HEK293 (cell line): ENCODE measurements at regions not wholly inside any gene's neighbourhood (a gene's known extent, or its start where the extent isn't known, plus 50 kb on each side); places are given as distances from the start of the nearest gene placed in this dataset.

ENCODE experiments used
- BCL11A ChIP-seq: fragments of 450-650 bp; formaldehyde crosslinking; IDR thresholded peaks from 2 replicates; pipeline ENCODE4 v1.5.1; 2016; ENCODE audit warnings: low read depth, missing biosample characterization, missing genetic modification characterization
- EGR2 ChIP-seq: fragments of 450-650 bp; formaldehyde crosslinking; IDR thresholded peaks from 2 replicates; pipeline ENCODE4 v1.5.1; 2016; ENCODE audit warnings: low read depth, missing biosample characterization, missing genetic modification characterization
- FEZF1 ChIP-seq: fragments of 450-650 bp; formaldehyde crosslinking; IDR thresholded peaks from 2 replicates; pipeline ENCODE4 v1.5.1; 2016; ENCODE audit warnings: missing biosample characterization, missing genetic modification characterization
- GFI1B ChIP-seq: fragments of 450-650 bp; formaldehyde crosslinking; IDR thresholded peaks from 2 replicates; pipeline ENCODE4 v1.5.1; 2016; ENCODE audit warnings: missing biosample characterization, missing genetic modification characterization
- GLI2 ChIP-seq: fragments of 450-650 bp; formaldehyde crosslinking; IDR thresholded peaks from 2 replicates; pipeline ENCODE4; 2017; ENCODE audit warnings: missing biosample characterization, missing genetic modification characterization, low read depth, borderline replicate concordance
- GLIS2 ChIP-seq: fragments of 450-650 bp; formaldehyde crosslinking; IDR thresholded peaks from 2 replicates; pipeline ENCODE4 v1.5.1; 2016; ENCODE audit warnings: missing biosample characterization, missing genetic modification characterization
- HOXD13 ChIP-seq: sonication (generic); formaldehyde crosslinking; IDR thresholded peaks from 2 replicates; pipeline ENCODE4 v1.8.0; 2022; ENCODE audit warnings: missing genetic modification reagents, borderline replicate concordance
- KLF16 ChIP-seq: fragments of 450-650 bp; formaldehyde crosslinking; IDR thresholded peaks from 2 replicates; pipeline ENCODE4 v1.5.1; 2017; ENCODE audit warnings: missing biosample characterization, missing genetic modification characterization
- OSR2 ChIP-seq: fragments of 450-650 bp; formaldehyde crosslinking; IDR thresholded peaks from 2 replicates; pipeline ENCODE4 v1.5.1; 2016; ENCODE audit warnings: missing biosample characterization, missing genetic modification characterization
- PRDM10 ChIP-seq: fragments of 450-650 bp; formaldehyde crosslinking; IDR thresholded peaks from 2 replicates; pipeline ENCODE4 v1.5.1; 2016; ENCODE audit warnings: missing biosample characterization, missing genetic modification characterization
- PRDM2 ChIP-seq: fragments of 450-650 bp; formaldehyde crosslinking; IDR thresholded peaks from 2 replicates; pipeline ENCODE4 v1.5.1; 2016; ENCODE audit warnings: missing biosample characterization, missing genetic modification characterization, borderline replicate concordance
- REPIN1 ChIP-seq: fragments of 450-650 bp; formaldehyde crosslinking; IDR thresholded peaks from 2 replicates; pipeline ENCODE4 v1.5.1; 2017; ENCODE audit warnings: missing biosample characterization, missing genetic modification characterization, low read depth
- TCF7L2 ChIP-seq: IDR thresholded peaks from 2 replicates; pipeline ENCODE4 v1.6.1; 2011; ENCODE audit warnings: low read depth, mild to moderate bottlenecking, inconsistent platforms, low read length, moderate library complexity, borderline replicate concordance
- YY1 ChIP-seq: fragments of 450-650 bp; formaldehyde crosslinking; IDR thresholded peaks from 2 replicates; pipeline ENCODE4 v1.5.1; 2018; ENCODE audit warnings: missing biosample characterization, missing genetic modification characterization
- YY2 ChIP-seq: fragments of 450-650 bp; formaldehyde crosslinking; IDR thresholded peaks from 2 replicates; pipeline ENCODE4 v1.5.1; 2016; ENCODE audit warnings: missing biosample characterization, missing genetic modification characterization
- ZBTB1 ChIP-seq: fragments of 450-650 bp; formaldehyde crosslinking; IDR thresholded peaks from 2 replicates; pipeline ENCODE4 v1.5.1; 2016; ENCODE audit warnings: missing biosample characterization, missing genetic modification characterization
- ZFP37 ChIP-seq: fragments of 450-650 bp; formaldehyde crosslinking; IDR thresholded peaks from 2 replicates; pipeline ENCODE4 v1.5.1; 2016; ENCODE audit warnings: missing biosample characterization, missing genetic modification characterization
- ZNF133 ChIP-seq: fragments of 450-650 bp; formaldehyde crosslinking; IDR thresholded peaks from 2 replicates; pipeline ENCODE4 v1.5.1; 2016; ENCODE audit warnings: missing biosample characterization, missing genetic modification characterization
- ZNF146 ChIP-seq: fragments of 450-650 bp; formaldehyde crosslinking; IDR thresholded peaks from 2 replicates; pipeline ENCODE4 v1.5.1; 2016; ENCODE audit warnings: missing biosample characterization, missing genetic modification characterization
- ZNF19 ChIP-seq: fragments of 450-650 bp; formaldehyde crosslinking; IDR thresholded peaks from 2 replicates; pipeline ENCODE4; 2016; ENCODE audit warnings: missing biosample characterization, missing genetic modification characterization, low read depth
- ZNF223 ChIP-seq: fragments of 450-650 bp; formaldehyde crosslinking; IDR thresholded peaks from 2 replicates; pipeline ENCODE4 v1.5.1; 2016; ENCODE audit warnings: missing biosample characterization, missing genetic modification characterization
- ZNF23 ChIP-seq: fragments of 450-650 bp; formaldehyde crosslinking; IDR thresholded peaks from 2 replicates; pipeline ENCODE4 v1.5.1; 2016; ENCODE audit warnings: missing biosample characterization, missing genetic modification characterization, borderline replicate concordance
- ZNF24 ChIP-seq: fragments of 450-650 bp; formaldehyde crosslinking; IDR thresholded peaks from 2 replicates; pipeline ENCODE4 v1.5.1; 2016; ENCODE audit warnings: missing biosample characterization, missing genetic modification characterization
- ZNF366 ChIP-seq: fragments of 450-650 bp; formaldehyde crosslinking; conservative IDR thresholded peaks from 2 replicates; pipeline ENCODE4 v1.5.1; 2016; ENCODE audit warnings: missing biosample characterization, missing genetic modification characterization
- ZNF426 ChIP-seq: fragments of 450-650 bp; formaldehyde crosslinking; IDR thresholded peaks from 2 replicates; pipeline ENCODE4 v1.5.1; 2017; ENCODE audit warnings: missing biosample characterization, missing genetic modification characterization, mild to moderate bottlenecking, inconsistent platforms, moderate library complexity
- ZNF530 ChIP-seq: fragments of 450-650 bp; formaldehyde crosslinking; IDR thresholded peaks from 2 replicates; pipeline ENCODE4 v1.5.1; 2016; ENCODE audit warnings: low read depth, missing biosample characterization, missing genetic modification characterization
- ZNF580 ChIP-seq: fragments of 450-650 bp; formaldehyde crosslinking; IDR thresholded peaks from 2 replicates; pipeline ENCODE4 v1.5.1; 2016; ENCODE audit warnings: missing biosample characterization, missing genetic modification characterization
- ZNF623 ChIP-seq: fragments of 450-650 bp; formaldehyde crosslinking; IDR thresholded peaks from 2 replicates; pipeline ENCODE4 v1.5.1; 2016; ENCODE audit warnings: missing biosample characterization, missing genetic modification characterization
- ZNF660 ChIP-seq: fragments of 450-650 bp; IDR thresholded peaks from 2 replicates; pipeline ENCODE4 v1.5.1; 2018; ENCODE audit warnings: missing biosample characterization, mild to moderate bottlenecking, missing genetic modification characterization
- ZSCAN30 ChIP-seq: fragments of 450-650 bp; IDR thresholded peaks from 2 replicates; pipeline ENCODE4 v1.5.1; 2018; ENCODE audit warnings: missing biosample characterization, mild to moderate bottlenecking, missing genetic modification characterization, moderate library complexity
- TF ChIP-seq, protein P1 (sequence below): fragments of 450-650 bp; formaldehyde crosslinking; IDR thresholded peaks from 2 replicates; pipeline ENCODE4 v1.5.1; 2016; ENCODE audit warnings: missing biosample characterization, missing genetic modification characterization

- TF ChIP-seq PRDM10 (tag by site-specific recombination) (no peak), HOXD13 (CRISPR knock-in tag) (peak; percentile 93), REPIN1 (tag by site-specific recombination) (no peak), ZNF24 (tag by site-specific recombination) (peak; percentile 59; the same call in 1 of the 2 replicates), KLF16 (tag by site-specific recombination) (no peak), ZBTB1 (tag by site-specific recombination) (no peak), ZNF580 (tag by site-specific recombination) (peak; percentile 79), ZNF223 (tag by site-specific recombination) (no peak), ZNF23 (tag by site-specific recombination) (no peak), ZNF19 (tag by site-specific recombination) (no peak), PRDM2 (tag by site-specific recombination) (no peak), FEZF1 (tag by site-specific recombination) (peak; percentile 96), BCL11A (tag by site-specific recombination) (no peak), ZNF133 (tag by site-specific recombination) (no peak), GLIS2 (no peak), ZNF426 (tag by site-specific recombination) (no peak), TCF7L2 (peak; percentile 33; the same call in 1 of the 2 replicates), ZNF530 (tag by site-specific recombination) (no peak), EGR2 (tag by site-specific recombination) (no peak), ZSCAN30 (no peak), YY1 (tag by site-specific recombination) (no peak), ZNF366 (tag by site-specific recombination) (no peak), GFI1B (tag by site-specific recombination) (no peak), ZNF623 (tag by site-specific recombination) (no peak), YY2 (tag by site-specific recombination) (no peak), GLI2 (tag by site-specific recombination) (peak; percentile 64; the same call in 1 of the 2 replicates), OSR2 (tag by site-specific recombination) (peak; percentile 74), ZNF660 (tag by site-specific recombination) (0 out of 2 replicates have a peak, but pooled peaks have one; percentile 30), ZFP37 (tag by site-specific recombination) (no peak), ZNF146 (no peak)
- TF ChIP-seq, protein P1, sequence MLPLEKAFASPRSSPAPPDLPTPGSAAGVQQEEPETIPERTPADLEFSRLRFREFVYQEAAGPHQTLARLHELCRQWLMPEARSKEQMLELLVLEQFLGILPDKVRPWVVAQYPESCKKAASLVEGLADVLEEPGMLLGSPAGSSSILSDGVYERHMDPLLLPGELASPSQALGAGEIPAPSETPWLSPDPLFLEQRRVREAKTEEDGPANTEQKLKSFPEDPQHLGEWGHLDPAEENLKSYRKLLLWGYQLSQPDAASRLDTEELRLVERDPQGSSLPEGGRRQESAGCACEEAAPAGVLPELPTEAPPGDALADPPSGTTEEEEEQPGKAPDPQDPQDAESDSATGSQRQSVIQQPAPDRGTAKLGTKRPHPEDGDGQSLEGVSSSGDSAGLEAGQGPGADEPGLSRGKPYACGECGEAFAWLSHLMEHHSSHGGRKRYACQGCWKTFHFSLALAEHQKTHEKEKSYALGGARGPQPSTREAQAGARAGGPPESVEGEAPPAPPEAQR: no peak
Measured at GRCh38 chr10:10804998-10805740, 212.5 kb upstream of the CELF2 start (continued).
